HG02763 (cell line): ENCODE measurements at regions not wholly inside any gene's neighbourhood (a gene's known extent, or its start where the extent isn't known, plus 50 kb on each side); places are given as distances from the start of the nearest gene placed in this dataset.

ENCODE experiments used
- ATAC-seq: cut with Tn5 transposase; IDR thresholded peaks from one replicate; pipeline ENCODE4 v1.9.1; 2021; ENCODE audit warnings: mild to moderate bottlenecking, moderate library complexity; ENCODE audit not compliant: unreplicated experiment

DNA sequence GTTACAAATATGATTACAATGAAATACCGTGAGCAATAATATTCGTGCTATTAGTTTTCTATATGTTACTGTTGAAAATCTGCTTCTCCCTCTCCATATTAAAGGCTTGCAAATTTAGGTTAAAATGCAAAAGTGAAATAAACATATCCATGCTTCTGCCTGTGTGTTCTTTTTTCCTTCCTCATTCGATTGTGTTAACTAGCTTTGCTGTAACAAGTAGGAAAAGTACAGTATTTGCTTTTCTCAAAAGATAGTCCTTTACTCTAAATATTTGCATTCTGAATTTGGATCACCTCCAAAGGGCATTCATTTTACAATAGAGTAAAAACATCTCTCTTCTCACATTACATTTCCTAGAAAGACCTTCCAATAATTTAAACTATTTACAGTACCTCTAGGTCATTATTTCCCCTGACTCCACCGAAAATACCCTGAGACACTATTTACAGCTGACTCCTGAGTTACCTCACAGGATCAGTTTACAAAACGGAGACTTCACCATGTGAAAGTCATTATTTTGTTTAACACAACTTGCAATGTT, 835.0 kb upstream of the FANCL start:
- ATAC-seq = no peak

DNA sequence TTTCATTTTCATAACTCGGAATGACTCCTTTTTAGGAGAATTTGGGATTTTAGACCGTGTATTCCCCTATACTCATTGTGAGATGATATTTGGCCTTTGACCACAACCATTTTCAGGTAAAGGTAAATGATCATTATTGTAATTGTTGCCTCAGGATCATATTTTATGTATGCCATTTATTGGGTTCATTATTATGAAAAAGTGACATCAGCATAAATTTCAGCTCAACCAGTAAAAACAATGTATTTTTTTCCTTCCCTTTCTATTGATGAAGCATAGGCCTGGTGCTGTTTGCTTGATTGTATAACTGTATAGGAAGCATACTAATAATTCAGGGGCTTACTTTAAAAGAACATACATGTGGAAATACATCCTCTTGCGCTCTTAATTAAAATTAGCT, 832.9 kb upstream of the FANCL start:
- ATAC-seq = no peak

DNA sequence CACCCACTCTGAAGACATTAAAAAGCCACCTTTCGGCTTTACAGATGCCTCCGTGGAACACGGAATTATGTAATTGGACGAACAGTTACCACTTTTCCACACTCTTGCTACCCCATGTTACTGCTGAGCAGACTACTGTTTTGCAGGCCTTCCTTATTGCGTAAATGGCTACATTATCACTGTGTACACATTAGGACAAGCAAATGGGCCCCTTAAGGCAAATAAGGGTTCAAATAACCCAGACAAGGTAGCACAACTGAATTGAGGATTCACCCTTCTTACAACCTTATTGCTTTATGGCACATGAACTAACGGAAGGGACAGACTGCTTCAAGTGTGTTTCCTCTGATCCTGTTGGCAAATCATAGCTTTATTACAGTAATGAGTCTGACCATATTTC, 832.2 kb upstream of the FANCL start:
- no peak for ATAC-seq

DNA sequence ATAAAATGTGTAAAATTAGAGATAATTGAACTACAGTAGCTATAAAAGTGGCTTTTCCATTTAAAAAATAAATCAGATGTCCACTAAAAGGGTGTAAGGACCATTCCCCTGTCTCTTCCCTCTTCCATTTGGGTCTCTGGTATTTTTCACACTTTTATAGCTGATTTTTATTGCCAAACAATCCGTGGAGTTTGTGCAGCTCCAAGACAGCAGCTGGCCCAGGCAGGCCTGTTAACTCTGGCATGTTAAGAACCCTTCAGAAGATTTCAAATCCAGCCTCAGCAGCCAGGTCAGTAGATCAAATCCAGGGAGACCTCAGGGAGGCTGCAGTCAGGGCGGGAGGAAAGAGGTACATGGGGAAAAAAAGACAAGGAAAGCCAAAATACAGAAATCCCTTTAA, 827.1 kb upstream of the FANCL start:
- ATAC-seq = no peak

DNA sequence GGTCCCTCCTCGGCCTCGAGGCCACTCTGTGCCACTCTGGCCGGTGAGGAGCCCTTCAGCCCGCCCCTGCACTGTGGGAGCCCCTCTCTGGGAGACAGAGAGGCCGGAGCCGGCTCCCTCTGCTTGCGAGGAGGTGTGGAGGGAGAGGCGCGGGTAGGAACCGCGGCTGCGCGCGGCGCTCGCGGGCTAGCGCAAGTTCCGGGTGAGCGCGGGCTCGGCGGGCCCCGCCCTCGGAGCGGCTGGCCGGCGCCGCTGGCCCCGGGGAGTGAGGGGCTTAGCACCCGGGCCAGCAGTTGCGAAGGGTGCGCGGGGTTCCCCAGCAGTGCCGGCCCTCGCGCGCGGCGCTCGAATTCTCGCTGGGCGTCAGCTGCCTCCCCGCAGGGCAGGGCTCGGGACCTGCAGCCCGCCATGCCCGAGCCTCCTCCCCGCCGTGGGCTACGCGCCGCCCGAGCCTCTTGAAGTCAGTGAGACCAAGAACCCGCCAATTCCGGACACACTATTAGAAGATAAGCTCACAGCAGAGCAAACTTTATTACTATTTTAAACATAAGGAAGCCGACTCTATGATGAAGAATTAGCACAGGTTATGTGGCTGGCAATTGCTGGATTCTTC, 825.8 kb upstream of the FANCL start:
- ATAC-seq = no peak

DNA sequence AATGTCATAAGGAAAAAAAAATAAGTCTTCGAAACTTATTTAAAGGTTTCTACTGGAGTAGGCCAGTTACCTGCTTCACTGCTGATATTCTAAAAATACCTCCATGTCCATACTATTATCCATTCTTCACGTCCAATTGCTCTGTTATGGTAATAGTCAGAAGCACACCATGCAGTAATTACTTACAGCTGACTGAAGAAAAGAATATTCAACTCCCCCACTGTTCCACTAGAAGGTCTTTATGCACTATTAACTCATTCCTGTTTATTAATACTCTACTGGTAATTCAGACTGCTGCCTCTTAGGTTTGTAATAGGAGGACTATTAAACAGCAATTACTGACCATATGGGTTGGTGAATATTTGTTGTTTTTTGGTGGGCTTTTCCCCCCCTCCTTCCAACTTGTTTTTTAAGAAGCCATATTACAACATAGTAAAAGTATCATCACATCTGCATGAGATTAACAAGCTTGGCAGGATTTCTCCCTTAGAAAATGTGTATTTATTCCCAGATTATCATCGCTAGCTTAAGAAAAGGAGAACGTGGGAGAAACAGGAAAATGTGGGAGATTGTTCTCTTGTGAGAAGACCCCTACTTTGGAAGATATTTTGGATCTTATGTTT, 806.4 kb upstream of the FANCL start:
- no peak for ATAC-seq

DNA sequence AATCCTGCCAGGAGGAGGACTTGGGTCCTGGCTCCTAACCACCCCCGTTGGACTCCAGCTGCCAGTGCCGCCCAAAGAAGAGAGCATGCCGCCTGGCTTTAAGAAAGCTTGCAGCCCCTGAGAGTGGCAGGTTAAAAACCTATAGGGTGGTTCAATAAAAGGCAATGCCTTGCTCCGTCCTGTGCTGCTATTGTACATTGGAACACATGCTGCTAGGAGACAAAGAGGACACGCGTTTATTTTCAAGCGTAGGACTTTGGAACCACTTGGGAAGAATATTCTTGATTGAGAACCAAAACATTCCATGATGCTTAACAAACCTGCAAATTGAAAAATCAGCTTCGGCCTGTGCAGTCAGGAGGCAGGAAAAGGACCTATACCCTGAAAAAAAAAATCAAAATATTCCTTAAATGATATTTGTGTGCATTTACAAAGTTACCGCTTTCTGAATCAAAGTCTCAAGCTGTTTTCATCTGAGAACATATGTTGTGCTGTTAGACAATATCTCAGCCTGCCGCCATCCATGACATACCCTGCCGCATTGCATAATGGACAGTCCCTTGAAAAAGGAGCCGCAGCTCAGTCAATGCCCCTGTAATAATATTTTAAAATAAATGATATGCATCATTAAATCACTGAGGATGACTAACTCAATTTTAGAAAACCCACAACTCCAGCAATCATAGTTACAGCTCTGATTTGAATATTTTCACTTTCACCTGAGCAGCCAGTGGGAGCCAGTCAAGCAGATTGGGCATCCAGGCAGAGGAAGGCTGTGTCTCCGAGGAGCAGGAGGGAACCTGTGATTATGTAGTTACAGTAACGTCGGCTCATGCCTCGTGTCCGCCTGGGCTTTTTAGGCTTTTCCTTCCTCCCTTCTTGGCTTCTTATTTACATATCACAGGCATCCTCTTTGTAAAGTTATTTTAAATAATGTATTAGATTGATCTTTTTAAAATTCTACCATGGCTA, 805.6 kb upstream of the FANCL start:
- no peak for ATAC-seq

DNA sequence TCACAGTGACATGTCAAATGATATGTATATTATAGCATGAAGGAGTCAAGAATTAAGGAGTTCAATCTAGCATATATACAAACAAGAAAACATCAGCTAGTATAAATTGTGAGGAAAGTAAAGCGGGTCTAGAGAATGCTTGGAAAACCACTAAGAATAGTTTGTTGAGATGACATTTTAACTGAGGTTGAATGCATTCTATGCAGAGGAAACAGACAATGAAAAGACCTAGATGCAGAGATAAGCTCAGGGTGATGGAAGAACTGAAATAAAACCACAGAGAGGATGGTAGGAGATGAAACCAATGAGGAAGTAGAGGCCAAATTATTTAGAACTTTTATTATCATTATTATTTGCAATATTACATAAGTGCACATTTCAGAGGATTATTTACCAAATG, 803.6 kb upstream of the FANCL start:
- no peak for ATAC-seq

DNA sequence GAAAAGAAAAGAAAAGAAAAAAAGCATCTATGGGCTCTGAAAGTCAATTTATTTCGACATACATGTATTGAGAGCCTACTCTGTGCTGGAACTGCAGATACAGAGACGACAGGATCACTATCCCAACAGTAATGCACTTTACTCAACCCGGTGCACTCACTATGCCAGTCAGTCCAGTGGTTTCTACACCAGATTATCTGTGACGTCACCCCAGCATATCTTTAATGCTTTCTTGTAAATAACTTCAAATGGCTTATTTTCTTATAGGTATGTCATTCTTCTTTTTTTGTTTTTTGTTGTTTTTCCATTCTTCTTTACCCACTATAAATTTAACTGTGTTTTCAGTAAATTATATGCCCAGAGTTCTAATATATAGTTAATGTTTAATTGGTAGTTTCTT, 800.0 kb upstream of the FANCL start:
- ATAC-seq = no peak

DNA sequence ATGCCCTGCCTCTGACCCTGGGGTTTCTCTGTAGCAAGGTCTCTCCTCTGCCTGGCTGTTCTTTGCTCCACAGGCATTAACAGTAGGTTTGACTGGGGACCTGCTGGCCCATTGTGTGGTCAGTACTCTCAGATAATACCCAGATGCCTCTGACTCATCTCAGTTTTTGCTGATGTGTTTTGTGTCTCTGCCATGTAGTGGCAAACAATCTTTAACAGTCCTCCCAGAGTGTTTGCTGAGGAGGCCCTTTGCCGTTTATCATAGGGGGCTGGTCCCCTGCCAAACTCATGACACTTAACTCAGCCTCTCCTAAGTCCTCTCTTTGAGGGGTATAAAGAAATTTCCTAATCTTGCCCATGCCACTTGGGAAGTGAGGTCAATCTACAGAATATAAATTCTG, 793.7 kb upstream of the FANCL start:
- no peak for ATAC-seq

DNA sequence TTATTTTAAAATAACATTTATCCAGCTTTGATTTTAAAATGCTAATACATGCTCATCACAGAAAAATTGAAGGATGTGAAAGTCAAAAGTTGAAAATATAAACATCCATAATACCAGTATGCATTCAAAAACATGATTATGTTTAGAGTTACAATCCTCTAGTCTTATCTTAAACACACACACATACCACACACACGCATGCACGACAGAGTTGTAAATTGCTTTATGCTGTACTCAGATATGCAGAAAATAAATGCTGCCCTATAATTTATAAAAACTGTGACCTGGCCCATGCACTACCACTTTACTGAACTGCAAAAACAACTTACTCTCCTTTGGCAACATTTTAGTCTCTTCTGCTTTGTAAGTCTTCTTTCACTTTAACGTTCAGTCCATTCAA, 793.0 kb upstream of the FANCL start:
- ATAC-seq = no peak

DNA sequence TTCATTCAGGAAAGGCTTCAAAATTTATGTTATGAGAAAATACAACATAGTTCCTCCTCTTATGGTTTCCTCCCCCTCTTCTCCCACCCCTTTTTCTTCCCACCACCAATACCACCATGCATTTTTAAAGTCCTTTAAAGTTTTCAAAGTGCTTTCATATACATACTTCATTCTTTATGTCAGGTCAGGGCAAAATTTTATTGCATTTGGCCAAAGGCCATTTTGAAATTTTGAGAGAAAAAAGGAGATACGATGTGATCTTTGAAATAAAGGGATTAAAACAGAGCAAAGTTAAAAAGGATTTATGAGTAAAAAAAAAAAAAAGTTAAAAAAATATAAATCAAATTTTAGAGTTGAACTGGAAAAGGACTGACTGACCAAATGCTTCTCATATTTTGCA, 792.5 kb upstream of the FANCL start:
- no peak for ATAC-seq

DNA sequence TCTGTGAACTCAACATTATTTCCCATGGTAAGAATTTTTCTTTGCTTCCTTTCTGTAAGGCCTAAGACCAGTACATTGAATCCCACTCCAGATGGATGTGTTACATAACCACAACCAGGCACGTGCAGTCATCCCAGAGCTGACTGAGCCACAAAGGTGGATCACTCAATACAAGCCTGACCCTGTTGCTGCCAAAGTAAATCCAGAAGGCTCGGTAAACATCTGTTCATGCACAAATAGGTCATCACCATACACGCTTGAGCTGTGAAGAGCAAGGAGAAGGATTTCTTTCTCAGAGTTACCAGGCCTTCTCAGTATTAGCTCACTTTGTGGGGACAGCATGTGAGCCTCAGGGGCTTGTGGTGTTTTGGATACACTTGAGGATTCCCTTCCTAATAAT, 791.4 kb upstream of the FANCL start:
- ATAC-seq = no peak

DNA sequence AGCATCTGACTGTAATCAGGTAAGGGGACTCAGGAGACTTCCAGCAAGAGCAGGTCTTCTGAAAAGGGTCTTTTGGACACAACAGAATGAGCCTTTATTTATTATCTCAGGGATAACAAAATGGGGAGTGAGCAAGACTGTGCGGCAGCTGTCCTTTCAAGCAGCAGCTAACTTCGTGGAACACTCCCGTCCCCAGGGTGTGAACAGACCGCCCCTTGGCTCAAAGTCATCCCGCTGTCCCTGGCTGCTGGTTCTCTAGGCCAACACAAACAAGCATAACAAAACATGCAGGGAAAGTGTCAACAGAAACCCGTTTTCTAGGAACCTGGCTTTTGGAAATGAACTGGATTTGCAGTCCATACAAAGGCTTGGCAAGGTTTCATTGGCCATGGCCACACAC, 787.9 kb upstream of the FANCL start:
- no peak for ATAC-seq

DNA sequence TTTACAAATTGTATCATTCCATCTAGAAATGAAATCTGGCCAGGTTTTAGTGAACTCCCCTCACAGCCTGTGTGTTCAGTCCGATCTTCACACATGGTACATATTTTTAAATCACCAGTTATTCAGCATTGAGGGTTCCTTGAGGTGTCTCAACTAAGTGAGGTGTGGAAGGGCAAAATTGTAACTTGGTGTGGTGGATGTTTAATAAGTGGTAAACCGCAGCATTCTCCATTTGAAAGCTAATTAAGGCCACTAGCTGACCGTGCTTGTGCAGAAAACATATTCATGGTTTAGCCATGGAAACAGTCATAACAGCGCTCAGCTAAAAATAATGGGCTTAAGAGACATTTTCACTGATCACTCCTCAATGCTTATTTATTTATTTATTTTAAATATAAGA, 786.2 kb upstream of the FANCL start:
- ATAC-seq = no peak

DNA sequence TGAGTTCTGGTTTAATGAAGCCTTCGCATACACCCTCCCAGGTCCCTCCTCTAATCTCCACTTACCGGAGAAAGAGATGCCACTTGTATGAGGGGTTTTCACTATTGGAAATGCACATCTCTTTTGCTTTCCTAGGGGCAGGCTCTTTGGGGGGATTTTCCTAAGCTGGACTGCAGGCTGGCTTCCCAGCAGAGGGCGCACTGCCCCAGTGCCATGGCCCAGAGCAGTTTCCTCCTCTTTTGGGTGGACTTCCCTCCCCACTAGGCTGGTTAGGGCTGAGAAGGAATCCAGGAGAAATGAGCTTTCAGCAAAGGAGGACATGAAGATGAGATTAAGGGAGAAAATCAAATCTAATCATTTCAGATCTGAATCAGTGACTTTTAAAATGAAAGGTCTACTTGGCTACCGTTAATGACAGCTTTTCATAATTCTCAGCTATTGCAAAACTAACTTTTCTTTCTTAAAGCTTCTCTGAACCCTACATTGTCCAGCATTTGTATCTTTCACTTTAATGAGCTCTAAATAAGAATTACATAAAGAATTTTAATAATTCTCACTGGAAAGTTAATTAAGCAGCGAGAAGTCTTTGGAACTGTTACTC, 784.1 kb upstream of the FANCL start:
- ATAC-seq = no peak

DNA sequence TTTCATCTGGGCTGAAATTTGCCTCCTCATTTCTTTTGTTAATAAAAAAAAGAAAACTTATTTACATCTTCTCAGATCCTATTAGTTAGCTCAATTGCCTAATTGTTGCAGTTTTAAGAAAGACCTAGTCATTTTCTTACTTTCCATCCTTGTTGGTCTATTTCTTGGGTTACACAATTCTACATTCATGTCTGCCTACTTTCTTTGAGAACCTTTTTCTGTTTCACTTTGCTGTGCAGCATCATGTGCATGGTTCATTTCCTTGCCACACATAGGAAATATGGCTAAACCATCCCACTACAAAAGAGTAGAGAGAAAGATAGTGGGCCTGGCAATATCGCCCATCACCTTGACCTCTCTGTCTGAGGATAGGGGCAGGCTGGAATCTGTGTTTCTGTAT, 780.7 kb upstream of the FANCL start:
- no peak for ATAC-seq

DNA sequence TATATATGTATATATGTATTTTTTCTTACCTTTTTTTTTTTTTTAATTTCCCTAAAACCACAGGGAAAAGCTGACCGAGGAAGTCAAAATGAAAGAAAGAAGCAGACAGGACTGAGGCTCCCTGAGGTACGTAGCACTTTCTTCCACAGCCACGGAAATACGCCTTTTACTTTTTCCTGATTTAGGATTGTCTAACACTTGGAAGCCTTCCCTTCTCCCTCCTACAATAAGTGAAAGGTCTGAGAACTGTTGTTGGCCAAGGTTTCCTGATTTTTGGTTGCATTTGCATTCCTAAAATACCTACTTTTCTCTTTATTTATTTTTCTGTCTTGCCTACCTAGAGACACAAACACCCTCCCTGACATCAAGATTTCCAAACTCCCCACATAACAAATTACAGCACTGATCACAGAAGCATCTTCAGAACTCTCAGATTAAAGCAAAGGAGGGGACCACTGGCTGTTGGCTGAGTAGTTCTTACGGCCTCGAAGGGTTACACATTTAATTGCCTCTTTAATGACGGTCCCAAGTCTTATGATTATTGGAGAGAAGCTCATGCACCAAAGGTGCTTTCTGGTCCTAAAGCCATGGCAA, 778.5 kb upstream of the FANCL start:
- no peak for ATAC-seq

DNA sequence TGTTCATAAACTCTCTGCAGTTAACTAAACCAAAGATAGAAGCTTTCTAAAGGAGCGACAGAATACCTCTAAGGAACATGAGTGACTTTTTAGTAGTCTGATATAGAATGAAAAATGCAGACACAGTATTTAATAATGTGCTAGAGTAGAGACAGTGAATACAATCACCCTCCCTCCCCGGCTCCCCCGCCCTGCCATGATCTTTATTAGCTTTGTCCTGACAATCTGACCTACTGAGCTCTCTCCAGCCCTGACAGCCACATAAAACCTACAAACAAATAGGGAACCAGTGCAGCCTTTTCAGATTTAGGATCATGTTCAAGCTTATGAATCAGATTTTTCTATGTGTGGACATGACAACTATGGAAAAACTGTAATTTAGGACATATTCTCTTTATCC, 777.6 kb upstream of the FANCL start:
- no peak for ATAC-seq

DNA sequence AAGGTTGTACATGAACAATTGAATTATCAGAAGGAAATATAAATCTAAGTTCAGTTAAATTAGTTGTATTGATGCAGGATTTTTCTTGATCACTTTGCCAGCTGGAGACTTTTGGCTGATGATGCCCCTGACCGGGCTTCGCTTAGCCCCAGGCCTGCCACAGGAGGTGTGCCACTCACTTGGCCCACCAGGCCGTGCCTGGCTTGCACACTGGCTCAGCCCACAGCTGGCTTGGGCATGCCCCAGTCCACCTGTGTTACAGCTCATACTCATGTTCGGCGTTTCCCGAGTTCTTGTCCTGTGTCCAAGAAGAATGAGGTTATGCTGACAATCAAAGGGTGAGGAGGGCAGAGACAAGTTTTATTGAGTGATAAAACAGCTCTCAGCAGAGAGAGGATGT, 773.9 kb upstream of the FANCL start:
- ATAC-seq = no peak

DNA sequence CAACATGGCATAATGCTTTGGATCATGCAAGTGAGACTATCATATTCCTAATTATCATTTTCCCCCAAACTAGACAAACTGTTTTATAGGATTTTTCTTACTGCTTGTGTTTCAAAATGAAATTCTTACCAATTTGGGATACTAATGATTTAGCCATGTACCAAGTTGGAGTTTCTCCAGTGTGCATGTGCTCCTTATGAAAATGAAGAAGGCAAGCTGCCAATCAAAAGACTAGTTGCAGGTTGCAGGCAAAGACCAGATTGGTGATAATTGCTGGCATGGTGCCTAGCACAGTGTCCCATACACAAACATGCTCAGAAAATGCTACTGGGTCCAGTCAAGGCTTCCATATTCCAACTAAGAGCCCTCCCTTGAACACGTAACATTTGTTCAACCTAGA, 771.8 kb upstream of the FANCL start:
- ATAC-seq = no peak
